H1 (cell line): ENCODE measurements at regions not wholly inside any gene's neighbourhood (a gene's known extent, or its start where the extent isn't known, plus 50 kb on each side); places are given as distances from the start of the nearest gene placed in this dataset.

Source experiments
- CTCF ChIA-PET: fragments of 300-600 bp; sonication (Branson Sonifier 250); formaldehyde crosslinking; loops from one replicate; lab custom pipeline; 2021; ENCODE audit not compliant: partially characterized antibody; lab: Charles Lee
- POLR2A ChIA-PET: fragments of 300-600 bp; sonication (Branson Sonifier 250); formaldehyde crosslinking; loops from one replicate; lab custom pipeline; 2021; ENCODE audit warnings: inconsistent platforms; ENCODE audit not compliant: partially characterized antibody; lab: Charles Lee
- DNase-seq, 2 experiments: peaks; one replicate each; pipeline versions ENCODE4 v3.0.0 to v3.0.0-alpha.2; 2010 to 2022; ENCODE audit warnings: low spot score in 2 of 2, low read depth in 1 of 2, mixed read lengths in 1 of 2
- FAIRE-seq: peaks from 2 replicates; lab custom pipeline; 2011; peaks lifted over from hg19 to GRCh38; lab: Jason Lieb, UNC
- H2AFZ ChIP-seq: 2 replicates; pipeline ENCODE4 v1.8.1; 2012; ENCODE audit warnings: low read length, inconsistent platforms
- H2AK5ac ChIP-seq: 2 replicates; pipeline ENCODE4 v1.6.1; 2013; ENCODE audit warnings: low read depth, low read length
- H2BK120ac ChIP-seq: replicated peaks from 2 replicates; pipeline ENCODE3; 2013; ENCODE audit warnings: low read depth, low read length, inconsistent platforms
- H2BK12ac ChIP-seq: 2 replicates; pipeline ENCODE4 v1.6.1; 2013; ENCODE audit warnings: low read depth, low read length
- H2BK15ac ChIP-seq: 2 replicates; pipeline ENCODE4 v1.6.1; 2013; ENCODE audit warnings: low read length
- H2BK20ac ChIP-seq: 2 replicates; pipeline ENCODE4 v1.6.1; 2013; ENCODE audit warnings: low read length
- H2BK5ac ChIP-seq: 2 replicates; pipeline ENCODE4 v1.6.1; 2013; ENCODE audit warnings: low read depth, low read length
- H3K14ac ChIP-seq: 2 replicates; pipeline ENCODE4 v1.6.1; 2013; ENCODE audit warnings: inconsistent platforms; ENCODE audit not compliant: insufficient read length
- H3K18ac ChIP-seq: 2 replicates; pipeline ENCODE4 v1.6.1; 2013; ENCODE audit warnings: low read length; ENCODE audit errors: extremely low read depth
- H3K23ac ChIP-seq: 2 replicates; pipeline ENCODE4 v1.6.1; 2013; ENCODE audit warnings: inconsistent platforms; ENCODE audit not compliant: insufficient read length
- H3K23me2 ChIP-seq: 2 replicates; pipeline ENCODE4 v1.6.1; 2013; ENCODE audit warnings: low read depth, low read length
- H3K27ac ChIP-seq: 2 replicates; pipeline ENCODE4 v1.6.1; 2011; ENCODE audit warnings: low read depth, low read length, inconsistent platforms
- H3K27me3 ChIP-seq, 4 experiments: replicated peaks in 1 of 4; 1 replicate in 1 of 4; 2 replicates in 3 of 4; pipeline versions ENCODE4 v1.6.1 to v1.8.1; 2011 to 2013; ENCODE audit warnings: low read length in 3 of 4, mild to moderate bottlenecking in 3 of 4, inconsistent platforms in 2 of 4, mixed read lengths in 2 of 4, moderate library complexity in 1 of 4; ENCODE audit not compliant: control insufficient read depth in 3 of 4, insufficient read depth in 3 of 4; ENCODE audit errors: extremely low read depth in 1 of 4
- H3K36me3 ChIP-seq, 4 experiments: 2 replicates each; pipeline versions ENCODE4 v1.6.1 to v1.8.1; 2011 to 2013; ENCODE audit warnings: mild to moderate bottlenecking in 4 of 4, low read length in 3 of 4, moderate library complexity in 2 of 4, control low read depth in 1 of 4, inconsistent platforms in 1 of 4; ENCODE audit not compliant: insufficient read depth in 4 of 4, control insufficient read depth in 2 of 4
- H3K4ac ChIP-seq: replicated peaks from 2 replicates; pipeline ENCODE3; 2013; ENCODE audit warnings: low read length, low read depth, mixed read lengths, inconsistent platforms; ENCODE audit not compliant: insufficient read length
- H3K4me1 ChIP-seq, 4 experiments: replicated peaks in 1 of 4; 1 replicate in 1 of 4; 2 replicates in 3 of 4; pipeline versions ENCODE4 v1.6.1 to v1.8.1; 2011 to 2013; ENCODE audit warnings: low read length in 3 of 4, inconsistent platforms in 2 of 4, mixed read lengths in 1 of 4; ENCODE audit not compliant: insufficient read depth in 4 of 4, control insufficient read depth in 3 of 4
- H3K4me2 ChIP-seq, 2 experiments: 2 replicates each; pipeline versions ENCODE4 v1.6.1 to v1.8.1; 2011 to 2013; ENCODE audit warnings: low read depth in 2 of 2, low read length in 2 of 2, control low read depth in 1 of 2, inconsistent platforms in 1 of 2, mild to moderate bottlenecking in 1 of 2; ENCODE audit not compliant: insufficient read depth in 1 of 2
- H3K4me3 ChIP-seq, 4 experiments: fragments of 200-600, 300-600 bp in 1 of 4; sonication (generic), shearing (Covaris generic), sonication (Bioruptor Twin) in 1 of 4; 2 replicates each; pipeline versions ENCODE4 v1.5.1 to v1.8.1; 2011 to 2016; ENCODE audit warnings: low read length in 4 of 4, low read depth in 3 of 4, control low read depth in 2 of 4, inconsistent platforms in 2 of 4, mild to moderate bottlenecking in 2 of 4, mixed read lengths in 1 of 4, moderate library complexity in 1 of 4; ENCODE audit not compliant: insufficient read depth in 2 of 4; ENCODE audit errors: extremely low read depth in 1 of 4
- H3K56ac ChIP-seq: replicated peaks from 2 replicates; pipeline ENCODE3; 2013; ENCODE audit warnings: low read depth, mild to moderate bottlenecking, mixed read lengths, low read length, inconsistent platforms; ENCODE audit not compliant: insufficient read length
- H3K79me1 ChIP-seq: 2 replicates; pipeline ENCODE4 v1.6.1; 2013; ENCODE audit warnings: low read depth, low read length, control low read depth
- H3K79me2 ChIP-seq, 2 experiments: 2 replicates each; pipeline versions ENCODE4 v1.6.1 to v1.8.1; 2012 to 2013; ENCODE audit warnings: low read length in 2 of 2, mild to moderate bottlenecking in 2 of 2, inconsistent platforms in 1 of 2; ENCODE audit not compliant: insufficient read depth in 2 of 2, control insufficient read depth in 1 of 2
- H3K9ac ChIP-seq, 4 experiments: replicated peaks in 1 of 4; 1 replicate in 1 of 4; 2 replicates in 3 of 4; pipeline versions ENCODE4 v1.6.1 to v1.8.1; 2011 to 2013; ENCODE audit warnings: low read depth in 3 of 4, low read length in 3 of 4, control low read depth in 2 of 4, mild to moderate bottlenecking in 2 of 4, moderate library complexity in 2 of 4, inconsistent platforms in 1 of 4; ENCODE audit errors: extremely low read depth in 1 of 4
- H3K9me3 ChIP-seq, 2 experiments: 2 replicates each; pipeline versions ENCODE4 v1.6.1 to v1.8.1; 2012 to 2013; ENCODE audit warnings: mild to moderate bottlenecking in 2 of 2, moderate library complexity in 2 of 2, control low read depth in 1 of 2, inconsistent platforms in 1 of 2, low read depth in 1 of 2, low read length in 1 of 2, mixed read lengths in 1 of 2; ENCODE audit not compliant: insufficient read depth in 2 of 2
- H4K20me1 ChIP-seq, 2 experiments: replicated peaks in 1 of 2; 2 replicates each; pipeline versions ENCODE3 to v1.8.1; 2011 to 2013; ENCODE audit warnings: inconsistent platforms in 2 of 2, low read length in 2 of 2, mild to moderate bottlenecking in 1 of 2; ENCODE audit not compliant: insufficient read depth in 2 of 2, control insufficient read depth in 1 of 2
- H4K5ac ChIP-seq: 2 replicates; pipeline ENCODE4 v1.6.1; 2013; ENCODE audit warnings: low read length, low read depth, mixed read lengths, inconsistent platforms; ENCODE audit not compliant: insufficient read length
- H4K8ac ChIP-seq: 2 replicates; pipeline ENCODE4 v1.8.0; 2013; ENCODE audit warnings: mild to moderate bottlenecking, moderate library complexity, low read length, inconsistent platforms; ENCODE audit not compliant: insufficient read depth; ENCODE audit errors: extremely low read depth
- H4K91ac ChIP-seq: replicated peaks from 2 replicates; pipeline ENCODE3; 2013; ENCODE audit warnings: low read length, mixed read lengths, inconsistent platforms; ENCODE audit not compliant: insufficient read length
- BACH1 ChIP-seq: IDR thresholded peaks from 2 replicates; pipeline ENCODE4 v1.6.1; 2012; ENCODE audit warnings: low read length, improper control_type of control experiment
- BRCA1 ChIP-seq: IDR thresholded peaks from 2 replicates; pipeline ENCODE4 v1.6.1; 2012; ENCODE audit warnings: low read depth, low read length, improper control_type of control experiment
- CHD2 ChIP-seq: IDR thresholded peaks from 2 replicates; pipeline ENCODE4 v1.6.1; 2012; ENCODE audit warnings: low read length, improper control_type of control experiment
- E2F6 ChIP-seq: IDR thresholded peaks from 2 replicates; pipeline ENCODE4 v1.6.1; 2012; ENCODE audit warnings: inconsistent platforms
- EGR1 ChIP-seq: IDR thresholded peaks from 2 replicates; pipeline ENCODE4 v1.6.1; 2011; ENCODE audit warnings: low read depth, low read length, borderline replicate concordance
- JUN ChIP-seq: IDR thresholded peaks from 2 replicates; pipeline ENCODE4 v1.6.1; 2011; ENCODE audit warnings: low read depth, mild to moderate bottlenecking, improper control_type of control experiment, low read length
- KDM1A ChIP-seq: fragments of 200-600, 300-600 bp; sonication (generic); IDR thresholded peaks from 2 replicates; pipeline ENCODE4 v1.7.1; 2016; ENCODE audit warnings: mild to moderate bottlenecking, low read length, borderline replicate concordance
- MAX ChIP-seq: IDR thresholded peaks from 2 replicates; pipeline ENCODE4 v1.6.1; 2012; ENCODE audit warnings: inconsistent platforms
- NANOG ChIP-seq: IDR thresholded peaks from 2 replicates; pipeline ENCODE4 v1.6.1; 2011; ENCODE audit warnings: low read length, low read depth, mild to moderate bottlenecking, inconsistent platforms; ENCODE audit not compliant: insufficient read depth, poor library complexity, severe bottlenecking
- NRF1 ChIP-seq: IDR thresholded peaks from 2 replicates; pipeline ENCODE4 v1.6.1; 2011; ENCODE audit warnings: mild to moderate bottlenecking, low read depth, low read length, improper control_type of control experiment
- RBBP5 ChIP-seq: IDR thresholded peaks from 2 replicates; pipeline ENCODE4 v1.7.1; 2012; ENCODE audit warnings: low read depth, mild to moderate bottlenecking, inconsistent platforms, low read length, moderate library complexity, borderline replicate concordance
- SRF ChIP-seq: IDR thresholded peaks from 2 replicates; pipeline ENCODE4 v1.6.1; 2011; ENCODE audit warnings: mild to moderate bottlenecking, low read depth, low read length, moderate library complexity
- TAF1 ChIP-seq: IDR thresholded peaks from 2 replicates; pipeline ENCODE4 v1.6.1; 2011; ENCODE audit warnings: mild to moderate bottlenecking, low read depth, low read length
- TEAD4 ChIP-seq: IDR thresholded peaks from 2 replicates; pipeline ENCODE4 v1.6.1; 2012; ENCODE audit warnings: low read depth, low read length, inconsistent platforms, mixed read lengths
- WGBS, 2 experiments: shearing (Covaris generic) in 1 of 2; methylation state at CpG; one replicate each; pipeline versions ENCODE4 v1.1.6 to v1.1.7; 2013 to 2015; ENCODE audit warnings: low lambda C conversion rate in 2 of 2, mixed read lengths in 2 of 2, inconsistent platforms in 1 of 2, low coverage in 1 of 2, missing lambda C conversion rate in 1 of 2; ENCODE audit not compliant: insufficient replicate concordance in 2 of 2, insufficient coverage in 1 of 2, insufficient read length in 1 of 2; ENCODE audit errors: extremely low coverage in 1 of 2, missing lambda C conversion rate in 1 of 2; 5-methylcytosine and 5-hydroxymethylcytosine counted together

- H2AFZ ChIP-seq: no peak overlapping the region
- H3K23ac ChIP-seq: no peak overlapping the region
- FAIRE-seq (no peak), DNase-seq (no peak)
- H2BK12ac ChIP-seq: no peak overlapping the region
- H3K27ac ChIP-seq: no peak overlapping the region
- no peak overlapping the region for H3K18ac ChIP-seq
- H3K4me1 ChIP-seq: 0 out of 7 replicates have a peak, but pooled peaks cover 0 to 3% (median 0%) of the 10 kb centered on the region in 4 experiments
- no peak overlapping the region for H3K4me3 ChIP-seq
- no peak overlapping the region for H2BK20ac ChIP-seq
- no peaks in the 10 kb centered on the region for H3K79me1 ChIP-seq
- no peak overlapping the region for H3K4ac ChIP-seq
- peaks cover 0 to 1% (median 0%) of the 10 kb centered on the region in 4 experiments; a peak in 1 of 7 replicates for H3K27me3 ChIP-seq
- CTCF ChIA-PET: no interaction called here
- H3K9me3 ChIP-seq: no peaks in the 10 kb centered on the region
- H4K91ac ChIP-seq: no peak overlapping the region
- H2BK15ac ChIP-seq: no peak overlapping the region
- H4K5ac ChIP-seq: no peak overlapping the region
- no peak overlapping the region for H2AK5ac ChIP-seq
- H3K79me2 ChIP-seq: no peaks in the 10 kb centered on the region
- no peak for TF ChIP-seq SRF
- no peak for TF ChIP-seq CHD2
- no peak for TF ChIP-seq E2F6
- no peak for TF ChIP-seq JUN
- TF ChIP-seq KDM1A: no peak
- TF ChIP-seq EGR1: no peak
- no peak for TF ChIP-seq RBBP5
- no peak for TF ChIP-seq NRF1
- TF ChIP-seq BACH1: no peak
- TF ChIP-seq BRCA1: no peak
- no peak for TF ChIP-seq TAF1
- no peak for TF ChIP-seq NANOG
- no peak for TF ChIP-seq TEAD4
- no peak for TF ChIP-seq MAX
- no peaks in the 10 kb centered on the region for H4K20me1 ChIP-seq
- no peak overlapping the region for H3K56ac ChIP-seq
- POLR2A ChIA-PET: no interaction called here
- no peak overlapping the region for H3K9ac ChIP-seq
- H3K36me3 ChIP-seq: no peaks in the 10 kb centered on the region
- H3K4me2 ChIP-seq: no peak overlapping the region
- no peak overlapping the region for H3K14ac ChIP-seq
- H2BK120ac ChIP-seq: no peak overlapping the region
- 94% methylated on average over 1 of the region's 1 CpG; no CpG with 5 or more reads in 1 of the 2 experiments for WGBS, 2 experiments
- H3K23me2 ChIP-seq: no peaks in the 10 kb centered on the region
- no peak overlapping the region for H4K8ac ChIP-seq
- H2BK5ac ChIP-seq: no peak overlapping the region
These were observed 73.1 kb upstream of the TMPRSS15 start for GRCh38 chr21:18476639-18477038.
